ENCODE measurements at regions not wholly inside any gene's neighbourhood (a gene's known extent, or its start where the extent isn't known, plus 50 kb on each side); places are given as distances from the start of the nearest gene placed in this dataset.

GRCh38 chr6:158908606-158909005, 89.4 kb upstream of the EZR start:
- TF ChIP-seq, protein P1, sequence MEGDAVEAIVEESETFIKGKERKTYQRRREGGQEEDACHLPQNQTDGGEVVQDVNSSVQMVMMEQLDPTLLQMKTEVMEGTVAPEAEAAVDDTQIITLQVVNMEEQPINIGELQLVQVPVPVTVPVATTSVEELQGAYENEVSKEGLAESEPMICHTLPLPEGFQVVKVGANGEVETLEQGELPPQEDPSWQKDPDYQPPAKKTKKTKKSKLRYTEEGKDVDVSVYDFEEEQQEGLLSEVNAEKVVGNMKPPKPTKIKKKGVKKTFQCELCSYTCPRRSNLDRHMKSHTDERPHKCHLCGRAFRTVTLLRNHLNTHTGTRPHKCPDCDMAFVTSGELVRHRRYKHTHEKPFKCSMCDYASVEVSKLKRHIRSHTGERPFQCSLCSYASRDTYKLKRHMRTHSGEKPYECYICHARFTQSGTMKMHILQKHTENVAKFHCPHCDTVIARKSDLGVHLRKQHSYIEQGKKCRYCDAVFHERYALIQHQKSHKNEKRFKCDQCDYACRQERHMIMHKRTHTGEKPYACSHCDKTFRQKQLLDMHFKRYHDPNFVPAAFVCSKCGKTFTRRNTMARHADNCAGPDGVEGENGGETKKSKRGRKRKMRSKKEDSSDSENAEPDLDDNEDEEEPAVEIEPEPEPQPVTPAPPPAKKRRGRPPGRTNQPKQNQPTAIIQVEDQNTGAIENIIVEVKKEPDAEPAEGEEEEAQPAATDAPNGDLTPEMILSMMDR (IDR thresholded peaks at IDR 0.05): no peak
- no peak for TF ChIP-seq HOXB5 (CRISPR knock-in tag; IDR thresholded peaks at IDR 0.05)
- no peak for TF ChIP-seq NPAS2 (CRISPR knock-in tag; IDR thresholded peaks at IDR 0.05; ENCODE audit: borderline replicate concordance)
- no peak for TF ChIP-seq CHD4 (IDR thresholded peaks at IDR 0.05; ENCODE audit: borderline replicate concordance)
